ENCODE measurements at regions not wholly inside any gene's neighbourhood (a gene's known extent, or its start where the extent isn't known, plus 50 kb on each side); places are given as distances from the start of the nearest gene placed in this dataset.

DNA sequence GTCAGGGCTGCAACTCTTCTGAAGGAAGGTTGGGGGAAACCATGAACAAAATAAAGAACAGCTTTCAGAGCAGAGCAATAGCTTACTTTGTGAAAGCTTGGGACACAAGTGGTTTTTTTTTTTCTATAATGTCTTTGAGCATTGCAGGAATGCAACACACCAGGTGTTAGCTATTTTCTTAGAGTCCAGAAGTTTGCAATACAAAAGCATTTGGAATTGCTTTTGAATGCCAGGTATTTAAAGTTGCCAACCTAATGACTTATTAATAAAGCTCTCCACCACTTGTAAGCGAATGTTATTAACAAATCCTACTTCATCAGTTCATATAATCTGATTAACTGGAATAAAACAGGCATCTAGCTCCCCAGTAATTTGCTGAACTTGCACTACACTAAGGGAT lies 172.6 kb downstream of the NUFIP1 start:
- Mint-ChIP-seq H3K27ac (no peak overlapping the region), H3K27me3 (peaks cover 39% of the 10 kb centered on the region), H3K36me3 (ENCODE audit: low read depth) (peaks cover 2% of the 10 kb centered on the region), H3K4me1 (peaks cover 6% of the 10 kb centered on the region), H3K4me3 (no peak overlapping the region)
- H3K9me3 ChIP-seq (ENCODE audit: control insufficient read depth, low read length, poor library complexity, severe bottlenecking) = no peaks in the 10 kb centered on the region
- ATAC-seq = no peak
- DNase-seq = no peak

DNA sequence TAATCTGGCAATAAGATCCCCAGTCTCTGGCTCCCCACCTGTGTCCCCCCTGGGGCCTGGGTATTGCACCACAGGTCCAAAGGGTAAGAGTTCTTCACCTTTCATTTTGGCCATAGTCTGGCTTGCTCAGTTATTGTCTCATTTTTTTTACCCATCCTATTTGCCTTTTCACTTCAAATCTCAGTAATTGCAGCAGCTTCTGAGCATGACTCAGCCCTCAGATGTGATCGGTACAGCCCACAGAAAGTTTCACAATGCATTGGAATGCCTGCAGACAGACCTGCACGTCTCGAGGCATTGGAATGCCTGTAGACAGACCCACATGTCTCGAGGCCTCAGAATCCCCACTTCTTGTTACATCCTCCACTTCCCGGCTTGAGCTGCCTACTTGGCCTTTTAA lies 173.6 kb downstream of the NUFIP1 start:
- H3K4me1 Mint-ChIP-seq = peaks cover 6% of the 10 kb centered on the region
- peaks cover 2% of the 10 kb centered on the region for H3K36me3 Mint-ChIP-seq (ENCODE audit: low read depth)
- H3K4me3 Mint-ChIP-seq = no peak overlapping the region
- ATAC-seq (no peak), DNase-seq (no peak)
- peaks cover 39% of the 10 kb centered on the region for H3K27me3 Mint-ChIP-seq
- H3K27ac Mint-ChIP-seq = no peak overlapping the region
- no peaks in the 10 kb centered on the region for H3K9me3 ChIP-seq (ENCODE audit: control insufficient read depth, low read length, poor library complexity, severe bottlenecking)

DNA sequence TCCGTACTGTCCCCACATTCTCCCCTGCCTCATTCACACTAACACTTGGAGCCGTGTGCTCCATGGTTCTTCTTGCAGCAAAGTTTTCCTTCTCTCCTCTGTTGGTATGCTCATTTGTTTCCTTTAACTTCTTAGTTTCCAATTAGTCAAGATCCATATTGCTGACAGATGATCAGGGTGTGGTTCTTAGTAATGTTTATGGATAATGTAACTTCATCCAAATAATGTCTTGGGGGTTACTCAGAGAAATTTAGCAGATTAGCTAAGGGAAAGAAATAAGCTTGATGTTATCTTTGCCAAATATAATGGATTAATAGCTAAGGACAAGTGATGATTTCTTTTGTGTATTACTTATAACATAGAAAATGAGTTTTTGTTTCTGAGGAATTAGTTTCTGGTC lies 174.4 kb downstream of the NUFIP1 start:
- Mint-ChIP-seq H3K36me3 (ENCODE audit: low read depth) (peaks cover 2% of the 10 kb centered on the region), H3K4me1 (peaks cover 6% of the 10 kb centered on the region), H3K27ac (no peak overlapping the region), H3K4me3 (no peak overlapping the region), H3K27me3 (peaks cover 39% of the 10 kb centered on the region)
- no peaks in the 10 kb centered on the region for H3K9me3 ChIP-seq (ENCODE audit: control insufficient read depth, low read length, poor library complexity, severe bottlenecking)
- DNase-seq (no peak), ATAC-seq (no peak)

DNA sequence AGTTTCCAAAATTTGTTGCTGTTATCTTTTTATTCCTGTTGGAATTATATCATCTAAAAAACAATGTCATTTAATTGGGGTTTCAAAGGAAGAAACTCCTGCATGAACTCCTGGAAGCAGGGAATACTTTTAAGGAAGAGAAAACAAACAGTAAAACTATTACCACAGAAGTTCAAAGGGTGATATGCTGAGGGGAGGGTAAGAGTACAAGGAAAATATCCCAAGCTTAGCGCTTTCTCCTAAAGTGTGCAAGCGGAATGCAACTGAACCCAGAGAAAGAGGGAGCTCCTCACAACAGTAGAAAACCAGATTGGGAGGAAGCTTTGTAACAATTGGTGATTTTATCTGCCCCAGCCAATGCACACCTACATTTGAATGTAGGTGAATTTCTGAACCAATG lies 175.1 kb downstream of the NUFIP1 start:
- Mint-ChIP-seq H3K27ac (no peak overlapping the region), H3K36me3 (ENCODE audit: low read depth) (peaks cover 2% of the 10 kb centered on the region), H3K4me3 (no peak overlapping the region), H3K27me3 (peaks cover 39% of the 10 kb centered on the region), H3K4me1 (peaks cover 6% of the 10 kb centered on the region)
- ATAC-seq (no peak), DNase-seq (no peak)
- H3K9me3 ChIP-seq (ENCODE audit: control insufficient read depth, low read length, poor library complexity, severe bottlenecking) = no peaks in the 10 kb centered on the region

- H3K4me3 Mint-ChIP-seq = no peak overlapping the region
- no peak overlapping the region for H3K27ac Mint-ChIP-seq
- H3K27me3 Mint-ChIP-seq = peaks cover 30% of the 10 kb centered on the region
- no peaks in the 10 kb centered on the region for H3K9me3 ChIP-seq (ENCODE audit: control insufficient read depth, low read length, poor library complexity, severe bottlenecking)
- ATAC-seq (no peak), DNase-seq (no peak)
- peaks cover 2% of the 10 kb centered on the region for H3K36me3 Mint-ChIP-seq (ENCODE audit: low read depth)
- H3K4me1 Mint-ChIP-seq = peaks cover 6% of the 10 kb centered on the region
Observed at GRCh38 chr13:44812818-44813217, 176.5 kb downstream of the NUFIP1 start.

DNA sequence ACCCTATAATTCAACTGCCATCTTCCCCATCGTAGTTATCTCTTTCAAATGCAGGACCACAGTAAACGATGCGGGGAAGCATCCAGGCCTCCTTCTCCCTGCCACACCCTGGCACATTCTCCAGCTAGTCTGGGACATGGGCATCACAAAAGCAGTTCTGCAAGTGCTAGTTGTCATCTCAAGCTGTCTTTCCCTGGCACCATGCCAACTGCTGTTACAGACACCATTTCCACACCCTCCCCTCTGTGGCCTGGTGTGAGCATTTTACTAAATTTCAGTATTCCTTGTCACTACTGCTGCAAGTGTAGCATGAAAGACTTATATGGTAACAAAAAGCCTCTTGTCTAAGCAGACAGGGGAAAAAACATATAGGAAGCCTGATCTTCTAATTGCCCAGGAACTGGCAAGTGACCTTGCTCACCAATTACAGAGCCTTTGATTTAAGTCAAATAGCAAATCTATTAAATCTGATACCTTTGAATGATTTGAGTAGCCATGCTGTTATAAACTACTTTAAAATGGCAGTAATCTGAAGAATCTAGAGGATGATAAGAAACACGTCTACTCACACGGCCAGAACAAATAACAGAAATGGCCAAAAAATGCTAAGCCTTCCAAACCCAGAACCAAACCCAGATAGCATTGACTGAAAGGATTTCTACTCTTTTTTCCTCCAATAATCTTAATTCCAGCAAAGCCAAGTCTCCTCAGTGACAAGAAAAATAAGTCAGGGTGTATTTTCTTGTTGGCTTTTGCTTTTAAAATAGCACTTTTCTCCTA lies 179.0 kb downstream of the NUFIP1 start:
- ATAC-seq = no peak
- peaks cover under 1% of the 10 kb centered on the region for H3K4me1 Mint-ChIP-seq
- peaks cover 15% of the 10 kb centered on the region for H3K27me3 Mint-ChIP-seq
- DNase-seq = no peak
- no peaks in the 10 kb centered on the region for H3K36me3 Mint-ChIP-seq (ENCODE audit: low read depth)
- no peaks in the 10 kb centered on the region for H3K9me3 ChIP-seq (ENCODE audit: control insufficient read depth, low read length, poor library complexity, severe bottlenecking)
- H3K27ac Mint-ChIP-seq = no peak overlapping the region
- H3K4me3 Mint-ChIP-seq = no peak overlapping the region

- Mint-ChIP-seq H3K27ac (no peak overlapping the region), H3K36me3 (ENCODE audit: low read depth) (no peaks in the 10 kb centered on the region), H3K4me3 (no peak overlapping the region), H3K4me1 (no peaks in the 10 kb centered on the region), H3K27me3 (peaks cover 15% of the 10 kb centered on the region)
- DNase-seq (no peak), ATAC-seq (no peak)
- no peaks in the 10 kb centered on the region for H3K9me3 ChIP-seq (ENCODE audit: control insufficient read depth, low read length, poor library complexity, severe bottlenecking)
Observed at GRCh38 chr13:44809190-44809589, 180.1 kb downstream of the NUFIP1 start.

DNA sequence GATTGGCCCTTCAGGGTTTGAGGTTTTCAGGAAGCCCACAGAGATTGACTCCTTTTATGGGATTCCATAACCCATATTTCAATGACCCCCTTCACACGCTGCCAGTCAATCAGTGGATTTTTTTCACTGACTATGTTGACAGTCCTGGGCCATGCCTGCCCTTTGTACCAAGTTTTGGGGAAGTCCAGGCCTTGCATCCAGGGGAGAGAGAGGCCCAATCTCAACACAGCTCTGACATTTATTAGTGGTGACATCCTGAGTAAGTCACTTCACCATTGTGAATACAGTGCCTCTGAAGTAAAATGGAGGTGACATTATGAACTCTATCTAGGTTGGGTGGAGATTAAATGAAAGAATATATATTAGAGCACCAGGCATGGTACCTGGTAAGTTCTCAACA lies 181.1 kb downstream of the NUFIP1 start:
- no peaks in the 10 kb centered on the region for H3K4me1 Mint-ChIP-seq

DNA sequence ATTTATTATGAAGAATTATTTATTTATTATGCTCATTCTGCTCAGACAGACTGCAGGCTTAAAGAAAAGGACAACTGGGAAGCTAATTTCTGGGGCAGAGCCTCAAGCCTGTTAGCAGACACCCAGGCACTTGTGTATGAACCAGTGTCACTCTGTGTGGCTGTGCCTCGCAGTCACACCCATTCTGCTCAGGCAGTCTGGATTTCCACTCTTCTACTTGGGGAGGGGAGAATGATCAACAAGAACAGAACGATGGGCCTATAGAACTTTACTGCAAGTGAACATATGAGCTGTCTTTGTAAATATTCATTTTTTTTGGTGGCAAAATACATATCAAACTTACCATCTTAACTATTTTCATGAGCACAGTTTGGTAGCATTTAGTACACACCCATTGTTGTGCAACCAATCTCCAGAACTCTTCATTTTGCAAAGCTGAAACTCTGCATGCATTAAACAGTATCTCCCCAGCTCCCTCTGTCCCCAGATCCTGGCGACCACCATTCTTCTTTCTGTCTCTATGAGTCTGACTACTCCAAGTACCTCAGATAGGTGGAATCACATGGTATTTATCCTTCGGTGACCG lies 181.7 kb downstream of the NUFIP1 start:
- Mint-ChIP-seq H3K27ac (no peak overlapping the region), H3K27me3 (peaks cover 23% of the 10 kb centered on the region), H3K36me3 (ENCODE audit: low read depth) (no peaks in the 10 kb centered on the region), H3K4me1 (no peaks in the 10 kb centered on the region), H3K4me3 (no peak overlapping the region)
- no peaks in the 10 kb centered on the region for H3K9me3 ChIP-seq (ENCODE audit: control insufficient read depth, low read length, poor library complexity, severe bottlenecking)
- ATAC-seq (no peak), DNase-seq (no peak)

More for the DNA sequence above, 181.1 kb downstream of the NUFIP1 start:
- Mint-ChIP-seq H3K27ac (no peak overlapping the region), H3K4me3 (no peak overlapping the region), H3K36me3 (ENCODE audit: low read depth) (no peaks in the 10 kb centered on the region), H3K27me3 (peaks cover 17% of the 10 kb centered on the region)
- no peaks in the 10 kb centered on the region for H3K9me3 ChIP-seq (ENCODE audit: control insufficient read depth, low read length, poor library complexity, severe bottlenecking)
- no peak for DNase-seq
- ATAC-seq = no peak

DNA sequence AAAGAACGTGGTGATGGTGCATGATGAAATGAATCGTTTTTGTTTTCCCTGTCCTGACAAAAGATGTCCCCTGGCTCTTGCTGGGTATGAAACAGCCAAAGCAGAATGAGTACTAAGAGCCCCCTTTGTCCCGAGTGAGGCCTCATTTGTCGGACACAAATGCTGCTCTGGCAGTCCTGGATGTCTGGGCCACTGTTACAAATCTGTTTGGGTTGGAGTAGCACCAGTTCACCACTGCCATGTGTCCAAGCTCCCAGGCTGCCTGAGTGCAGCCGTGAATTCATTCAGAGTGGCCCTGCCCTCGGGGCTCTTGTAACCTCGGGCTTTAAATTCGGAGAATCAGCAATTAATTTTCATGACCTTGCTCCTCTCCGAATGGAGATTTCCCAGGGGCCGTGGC lies 182.4 kb downstream of the NUFIP1 start:
- no peaks in the 10 kb centered on the region for H3K4me1 Mint-ChIP-seq
- H3K9me3 ChIP-seq (ENCODE audit: control insufficient read depth, low read length, poor library complexity, severe bottlenecking) = no peaks in the 10 kb centered on the region
- no peak overlapping the region for H3K4me3 Mint-ChIP-seq
- DNase-seq (no peak), ATAC-seq (no peak)
- no peaks in the 10 kb centered on the region for H3K36me3 Mint-ChIP-seq (ENCODE audit: low read depth)
- no peak overlapping the region for H3K27ac Mint-ChIP-seq
- H3K27me3 Mint-ChIP-seq = peaks cover 29% of the 10 kb centered on the region

DNA sequence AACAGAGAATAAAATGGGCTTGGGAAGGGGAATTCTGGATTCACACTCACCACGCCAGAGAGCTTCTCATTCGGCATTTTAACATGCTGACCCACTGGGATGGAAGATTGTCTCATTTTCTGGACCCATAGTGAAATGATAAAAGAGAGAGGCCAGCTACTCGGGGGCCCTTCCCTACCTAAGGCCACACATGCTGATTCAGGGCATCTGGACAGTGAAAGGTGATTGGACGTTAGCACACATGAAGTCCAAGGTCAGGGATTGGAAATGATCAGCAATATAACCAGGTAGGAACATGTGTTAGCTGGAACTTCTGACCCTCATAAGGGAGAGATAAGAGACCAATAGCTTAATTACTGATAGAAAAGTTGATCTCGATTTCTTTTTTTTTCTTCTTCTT lies 183.7 kb downstream of the NUFIP1 start:
- no peak for DNase-seq
- Mint-ChIP-seq H3K36me3 (ENCODE audit: low read depth) (no peaks in the 10 kb centered on the region), H3K27me3 (peaks cover 34% of the 10 kb centered on the region), H3K4me3 (no peak overlapping the region), H3K27ac (no peak overlapping the region), H3K4me1 (no peaks in the 10 kb centered on the region)
- H3K9me3 ChIP-seq (ENCODE audit: control insufficient read depth, low read length, poor library complexity, severe bottlenecking) = no peaks in the 10 kb centered on the region
- ATAC-seq = no peak

- DNase-seq (no peak), ATAC-seq (no peak)
- H3K36me3 Mint-ChIP-seq (ENCODE audit: low read depth) = no peaks in the 10 kb centered on the region
- no peak overlapping the region for H3K4me3 Mint-ChIP-seq
- H3K4me1 Mint-ChIP-seq = no peaks in the 10 kb centered on the region
- H3K9me3 ChIP-seq (ENCODE audit: control insufficient read depth, low read length, poor library complexity, severe bottlenecking) = no peaks in the 10 kb centered on the region
- H3K27ac Mint-ChIP-seq = no peak overlapping the region
- peaks cover 34% of the 10 kb centered on the region for H3K27me3 Mint-ChIP-seq
Observed at GRCh38 chr13:44803390-44803789, 185.9 kb downstream of the NUFIP1 start.

DNA sequence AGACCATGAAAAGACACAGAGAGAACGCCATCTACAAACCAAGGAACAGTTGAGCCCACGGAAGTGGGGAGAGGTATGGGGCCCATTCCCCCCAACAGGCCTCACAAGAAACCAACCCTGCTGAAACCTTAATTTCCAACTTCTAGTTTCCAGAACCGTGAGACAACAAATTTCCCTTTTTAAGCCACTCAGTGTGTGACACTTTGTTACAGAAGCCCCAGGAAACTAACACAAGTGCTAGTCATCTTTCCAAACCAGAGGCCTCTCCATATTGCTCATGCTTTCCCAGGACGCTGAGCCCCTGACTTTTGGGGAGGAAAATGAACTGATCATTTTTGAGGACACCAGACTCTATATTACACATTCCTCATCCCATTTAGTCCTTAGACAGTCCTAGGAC lies 186.8 kb downstream of the NUFIP1 start:
- H3K27ac Mint-ChIP-seq = no peak overlapping the region
- H3K27me3 Mint-ChIP-seq = peaks cover 34% of the 10 kb centered on the region
- ATAC-seq (no peak), DNase-seq (no peak)
- H3K4me1 Mint-ChIP-seq = no peaks in the 10 kb centered on the region
- H3K4me3 Mint-ChIP-seq = no peak overlapping the region
- no peaks in the 10 kb centered on the region for H3K36me3 Mint-ChIP-seq (ENCODE audit: low read depth)
- no peaks in the 10 kb centered on the region for H3K9me3 ChIP-seq (ENCODE audit: control insufficient read depth, low read length, poor library complexity, severe bottlenecking)

GRCh38 chr13:44801990-44802389 lies 187.3 kb downstream of the NUFIP1 start:
- Mint-ChIP-seq H3K27me3 (peaks cover 34% of the 10 kb centered on the region), H3K4me3 (no peak overlapping the region), H3K27ac (no peak overlapping the region), H3K36me3 (ENCODE audit: low read depth) (no peaks in the 10 kb centered on the region), H3K4me1 (no peaks in the 10 kb centered on the region)
- ATAC-seq (no peak), DNase-seq (no peak)
- no peaks in the 10 kb centered on the region for H3K9me3 ChIP-seq (ENCODE audit: control insufficient read depth, low read length, poor library complexity, severe bottlenecking)
